ENCODE measurements at regions not wholly inside any gene's neighbourhood (a gene's known extent, or its start where the extent isn't known, plus 50 kb on each side); places are given as distances from the start of the nearest gene placed in this dataset.

DNA sequence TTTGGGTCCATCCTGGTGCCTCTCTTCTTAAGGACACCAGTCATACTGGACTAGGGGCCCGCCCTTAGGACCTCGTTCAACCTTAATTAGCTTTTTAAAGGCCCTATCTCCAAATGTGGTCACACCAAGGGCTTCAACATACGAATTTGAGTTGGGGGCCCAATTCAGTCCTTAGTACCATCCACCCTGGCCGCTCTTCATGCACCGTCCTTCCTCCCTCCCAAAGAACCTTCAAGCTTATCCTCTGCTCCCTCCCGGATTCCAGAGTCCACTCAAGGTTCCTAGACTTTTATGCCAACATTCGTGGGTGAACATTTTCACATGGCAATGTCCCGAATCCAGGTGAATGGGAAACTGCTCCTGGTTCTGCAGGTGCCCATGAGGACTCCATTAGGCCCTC lies 201.3 kb upstream of the IGF1R start:
- H3K27ac ChIP-seq, result no peak overlapping the region

DNA sequence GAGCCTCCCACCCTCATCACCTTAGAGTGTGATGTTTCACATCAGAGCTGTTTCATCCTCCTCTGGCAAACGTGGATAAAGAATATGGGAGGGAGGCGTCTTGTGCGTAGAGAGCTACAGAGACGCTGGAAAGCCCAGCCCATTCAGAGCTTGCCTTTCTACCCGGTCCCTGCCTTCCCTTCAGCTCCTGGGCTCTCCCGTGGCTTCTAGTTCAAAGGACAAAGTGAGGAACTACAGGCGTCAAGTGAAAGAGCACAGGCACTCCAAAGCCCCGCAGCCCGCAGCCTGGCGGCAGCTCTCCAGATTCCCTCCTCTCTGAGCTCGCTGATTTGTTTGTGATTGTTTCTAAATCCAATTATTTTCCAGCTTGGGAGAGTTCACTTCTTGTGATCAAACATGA lies 197.1 kb upstream of the IGF1R start:
- POLR2A ChIA-PET (ENCODE audit: unreplicated experiment), result no interaction called here
- CTCF ChIA-PET, result no interaction called here
- no peak overlapping the region for H2AFZ ChIP-seq
- H3K4me3 ChIP-seq, result no peak overlapping the region
- H3K4me2 ChIP-seq, result no peak overlapping the region
- H3K4me1 ChIP-seq (replicated peaks; ENCODE audit: insufficient read depth), result no peaks in the 10 kb centered on the region
- peaks cover 47% of the 10 kb centered on the region for H3K27me3 ChIP-seq (ENCODE audit: insufficient read depth, low read depth)
- intact Hi-C loops (cut with micrococcal nuclease; ENCODE audit: unreplicated experiment), result no loop called here
- no TSS peak for BruUV-seq (replicated peaks)
- TF ChIP-seq, protein P1, sequence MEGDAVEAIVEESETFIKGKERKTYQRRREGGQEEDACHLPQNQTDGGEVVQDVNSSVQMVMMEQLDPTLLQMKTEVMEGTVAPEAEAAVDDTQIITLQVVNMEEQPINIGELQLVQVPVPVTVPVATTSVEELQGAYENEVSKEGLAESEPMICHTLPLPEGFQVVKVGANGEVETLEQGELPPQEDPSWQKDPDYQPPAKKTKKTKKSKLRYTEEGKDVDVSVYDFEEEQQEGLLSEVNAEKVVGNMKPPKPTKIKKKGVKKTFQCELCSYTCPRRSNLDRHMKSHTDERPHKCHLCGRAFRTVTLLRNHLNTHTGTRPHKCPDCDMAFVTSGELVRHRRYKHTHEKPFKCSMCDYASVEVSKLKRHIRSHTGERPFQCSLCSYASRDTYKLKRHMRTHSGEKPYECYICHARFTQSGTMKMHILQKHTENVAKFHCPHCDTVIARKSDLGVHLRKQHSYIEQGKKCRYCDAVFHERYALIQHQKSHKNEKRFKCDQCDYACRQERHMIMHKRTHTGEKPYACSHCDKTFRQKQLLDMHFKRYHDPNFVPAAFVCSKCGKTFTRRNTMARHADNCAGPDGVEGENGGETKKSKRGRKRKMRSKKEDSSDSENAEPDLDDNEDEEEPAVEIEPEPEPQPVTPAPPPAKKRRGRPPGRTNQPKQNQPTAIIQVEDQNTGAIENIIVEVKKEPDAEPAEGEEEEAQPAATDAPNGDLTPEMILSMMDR (conservative IDR thresholded peaks at IDR 0.05), result no peak
- TF ChIP-seq EZH2 (IDR thresholded peaks at IDR 0.05; ENCODE audit: low read depth), result no peak
- no peaks in the 10 kb centered on the region for H3K9me2 ChIP-seq (ENCODE audit: insufficient read depth)
- H4K20me1 ChIP-seq (ENCODE audit: insufficient read depth), result no peaks in the 10 kb centered on the region
- H3K79me2 ChIP-seq (ENCODE audit: low read depth), result no peaks in the 10 kb centered on the region
- no peak overlapping the region for H3K27ac ChIP-seq
- DNase-seq, result no peak
- H3K9me3 ChIP-seq (ENCODE audit: insufficient read depth, low read depth), result no peaks in the 10 kb centered on the region
- H3K36me3 ChIP-seq (ENCODE audit: low read depth), result no peaks in the 10 kb centered on the region
- H3F3A ChIP-seq (ENCODE audit: insufficient read depth, low read depth), result no peaks in the 10 kb centered on the region

More for the DNA sequence above, 201.3 kb upstream of the IGF1R start:
- H3K9me3 ChIP-seq (ENCODE audit: insufficient read depth, low read depth), result no peaks in the 10 kb centered on the region
- BruUV-seq (replicated peaks), result no TSS peak
- no peak overlapping the region for H3K4me3 ChIP-seq
- no peak for DNase-seq
- TF ChIP-seq, protein P1 (conservative IDR thresholded peaks at IDR 0.05), result no peak
- no peak for TF ChIP-seq EZH2 (IDR thresholded peaks at IDR 0.05; ENCODE audit: low read depth)
- POLR2A ChIA-PET (ENCODE audit: unreplicated experiment), result no interaction called here
- no peaks in the 10 kb centered on the region for H3K79me2 ChIP-seq (ENCODE audit: low read depth)
- H4K20me1 ChIP-seq (ENCODE audit: insufficient read depth), result no peaks in the 10 kb centered on the region; the same call in 1 of the 2 replicates
- intact Hi-C loops (cut with micrococcal nuclease; ENCODE audit: unreplicated experiment), result no loop called here
- H3K4me2 ChIP-seq, result no peak overlapping the region
- no peak overlapping the region for H2AFZ ChIP-seq
- CTCF ChIA-PET, result no interaction called here
- no peaks in the 10 kb centered on the region for H3K9me2 ChIP-seq (ENCODE audit: insufficient read depth)
- H3K4me1 ChIP-seq (replicated peaks; ENCODE audit: insufficient read depth), result peaks cover 15% of the 10 kb centered on the region
- H3K27me3 ChIP-seq (ENCODE audit: insufficient read depth, low read depth), result peaks cover 61% of the 10 kb centered on the region
- H3F3A ChIP-seq (ENCODE audit: insufficient read depth, low read depth), result no peaks in the 10 kb centered on the region
- no peaks in the 10 kb centered on the region for H3K36me3 ChIP-seq (ENCODE audit: low read depth)

DNA sequence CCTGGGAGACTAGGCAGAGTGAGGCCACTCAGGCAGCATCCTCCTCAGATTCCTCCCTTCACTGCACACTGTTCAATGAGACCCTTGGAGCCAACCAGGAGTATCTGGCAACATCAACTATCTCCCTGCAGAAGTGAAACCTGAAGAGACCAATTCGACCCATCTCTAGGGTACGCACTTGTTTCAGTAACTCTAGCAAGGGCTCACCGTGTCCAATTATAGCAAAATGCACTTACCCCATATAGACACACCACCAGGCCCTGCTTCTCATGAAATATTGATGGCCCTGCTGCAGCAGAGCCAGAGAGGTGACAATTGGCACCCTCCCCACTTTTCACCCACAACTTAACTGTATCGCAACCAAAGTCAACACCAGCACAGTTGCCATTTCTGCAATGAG lies 196.1 kb upstream of the IGF1R start:
- POLR2A ChIA-PET (ENCODE audit: unreplicated experiment), result no interaction called here
- BruUV-seq (replicated peaks), result no TSS peak
- no peaks in the 10 kb centered on the region for H3K79me2 ChIP-seq (ENCODE audit: low read depth)
- no peak overlapping the region for H2AFZ ChIP-seq
- no peak overlapping the region for H3K4me3 ChIP-seq
- H3K9me3 ChIP-seq (ENCODE audit: insufficient read depth, low read depth), result no peaks in the 10 kb centered on the region
- H3K9me2 ChIP-seq (ENCODE audit: insufficient read depth), result no peaks in the 10 kb centered on the region
- no peaks in the 10 kb centered on the region for H4K20me1 ChIP-seq (ENCODE audit: insufficient read depth)
- no peak for TF ChIP-seq EZH2 (IDR thresholded peaks at IDR 0.05; ENCODE audit: low read depth)
- TF ChIP-seq, protein P1 (conservative IDR thresholded peaks at IDR 0.05), result no peak
- H3K27ac ChIP-seq, result no peak overlapping the region
- no peaks in the 10 kb centered on the region for H3K36me3 ChIP-seq (ENCODE audit: low read depth)
- no peak overlapping the region for H3K4me2 ChIP-seq
- intact Hi-C loops (cut with micrococcal nuclease; ENCODE audit: unreplicated experiment), result no loop called here
- H3K27me3 ChIP-seq (ENCODE audit: insufficient read depth, low read depth), result peaks cover 39% of the 10 kb centered on the region
- no peaks in the 10 kb centered on the region for H3F3A ChIP-seq (ENCODE audit: insufficient read depth, low read depth)
- H3K4me1 ChIP-seq (replicated peaks; ENCODE audit: insufficient read depth), result no peaks in the 10 kb centered on the region
- CTCF ChIA-PET, result no interaction called here
- no peak for DNase-seq
